Stimulated activated CD4-positive, alpha-beta T cell treated with anti-CD3 and anti-CD28 coated beads, Interleukin-12 subunit alpha, Interleukin-12 subunit beta, amount 100 ng/mL, for 4 hours (primary cell): ENCODE measurements at regions not wholly inside any gene's neighbourhood (a gene's known extent, or its start where the extent isn't known, plus 50 kb on each side); places are given as distances from the start of the nearest gene placed in this dataset.

Source experiments
- DNase-seq: peaks from one replicate; pipeline ENCODE4 v3.0.0-alpha.2; 2020

- no peak for DNase-seq
Measured at GRCh38 chr12:24600996-24601395, 347.9 kb downstream of the BCAT1 start.

- DNase-seq = no peak
Measured at GRCh38 chr12:24600551-24600950, 348.4 kb downstream of the BCAT1 start.

- DNase-seq = no peak
Measured at GRCh38 chr12:24599736-24600135, 349.2 kb downstream of the BCAT1 start.

- no peak for DNase-seq
Measured at GRCh38 chr12:24597580-24597979, 351.3 kb downstream of the BCAT1 start.

- DNase-seq = no peak
Measured at GRCh38 chr12:24596768-24597388, 352.0 kb downstream of the BCAT1 start.

- DNase-seq = no peak
Measured at GRCh38 chr12:24595652-24596235, 353.2 kb downstream of the BCAT1 start.

GRCh38 chr12:24591715-24592440 is 357.0 kb downstream of the BCAT1 start:
- DNase-seq = no peak

GRCh38 chr12:24591079-24591626 is 357.7 kb downstream of the BCAT1 start:
- no peak for DNase-seq

- DNase-seq = no peak
Measured at GRCh38 chr12:24586293-24586692, 362.6 kb downstream of the BCAT1 start.

GRCh38 chr12:24584032-24584675 is 364.7 kb downstream of the BCAT1 start:
- DNase-seq = no peak

GRCh38 chr12:24582954-24583601 is 365.8 kb downstream of the BCAT1 start:
- no peak for DNase-seq

GRCh38 chr12:24574538-24574937 is 374.4 kb downstream of the BCAT1 start:
- no peak for DNase-seq

- DNase-seq = no peak
Measured at GRCh38 chr12:24573621-24574020, 375.3 kb downstream of the BCAT1 start.

GRCh38 chr12:24565300-24565699 is 383.6 kb downstream of the BCAT1 start:
- DNase-seq = no peak

GRCh38 chr12:24562771-24563431 is 386.0 kb downstream of the BCAT1 start:
- DNase-seq = no peak

GRCh38 chr12:24561882-24562770 is 386.8 kb downstream of the BCAT1 start:
- no peak for DNase-seq

- no peak for DNase-seq
Measured at GRCh38 chr12:24561411-24561871, 387.5 kb downstream of the BCAT1 start.

GRCh38 chr12:24560831-24561271 is 388.1 kb downstream of the BCAT1 start:
- DNase-seq = no peak

- DNase-seq = no peak
Measured at GRCh38 chr12:24560192-24560775, 388.6 kb downstream of the BCAT1 start.

GRCh38 chr12:24557738-24558137 is 391.2 kb downstream of the BCAT1 start:
- no peak for DNase-seq

GRCh38 chr12:24555730-24556129 is 393.2 kb downstream of the BCAT1 start:
- no peak for DNase-seq
